HG02798 (cell line): ENCODE measurements at regions not wholly inside any gene's neighbourhood (a gene's known extent, or its start where the extent isn't known, plus 50 kb on each side); places are given as distances from the start of the nearest gene placed in this dataset.

Experiments
- ATAC-seq: cut with Tn5 transposase; IDR thresholded peaks from one replicate; pipeline ENCODE4 v1.9.1; 2021; ENCODE audit warnings: mild to moderate bottlenecking; ENCODE audit not compliant: unreplicated experiment, poor library complexity

- no peak for ATAC-seq
Observed at GRCh38 chr9:13991395-13991794, 322.5 kb downstream of the NFIB start.

- no peak for ATAC-seq
Observed at GRCh38 chr9:13990994-13991393, 322.9 kb downstream of the NFIB start.

DNA sequence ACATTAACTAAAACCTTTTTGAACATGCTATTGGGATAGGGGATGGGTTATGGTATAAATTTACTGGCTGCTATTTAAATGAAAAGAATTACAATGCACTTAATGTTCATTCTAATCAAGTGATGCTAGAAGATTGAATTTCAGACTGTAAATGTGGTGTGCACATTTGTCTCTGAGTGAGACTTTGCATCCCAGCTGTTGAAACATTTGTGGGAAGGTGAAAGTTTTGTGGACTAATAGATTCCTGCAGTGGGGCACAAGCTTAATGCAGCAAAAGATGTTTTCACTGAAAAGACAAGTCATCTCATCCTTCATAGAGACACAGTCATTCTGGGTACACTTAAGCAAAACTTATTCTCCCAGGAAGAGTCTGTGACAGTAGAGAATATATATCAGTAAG lies 323.6 kb downstream of the NFIB start:
- no peak for ATAC-seq

DNA sequence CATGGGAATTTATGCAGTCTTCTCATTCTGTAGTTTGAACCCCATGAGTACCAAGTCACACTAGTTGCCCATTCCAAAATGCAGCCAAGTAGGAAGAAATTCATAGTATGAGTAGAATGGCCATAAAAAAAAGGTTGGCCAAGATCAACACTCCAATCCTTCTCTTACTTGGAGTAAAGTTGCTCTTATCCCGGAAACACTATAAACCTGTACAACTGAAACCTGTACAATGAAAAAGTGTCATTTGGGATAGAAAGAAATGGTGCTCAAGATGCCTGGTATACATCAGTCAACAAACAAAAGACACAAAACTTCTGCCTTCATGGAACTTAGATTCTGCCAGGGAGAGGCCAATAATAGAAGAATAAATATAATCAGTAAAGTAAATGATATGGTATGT lies 325.0 kb downstream of the NFIB start:
- ATAC-seq, result no peak

GRCh38 chr9:13983607-13984006 lies 330.3 kb downstream of the NFIB start:
- no peak for ATAC-seq

DNA sequence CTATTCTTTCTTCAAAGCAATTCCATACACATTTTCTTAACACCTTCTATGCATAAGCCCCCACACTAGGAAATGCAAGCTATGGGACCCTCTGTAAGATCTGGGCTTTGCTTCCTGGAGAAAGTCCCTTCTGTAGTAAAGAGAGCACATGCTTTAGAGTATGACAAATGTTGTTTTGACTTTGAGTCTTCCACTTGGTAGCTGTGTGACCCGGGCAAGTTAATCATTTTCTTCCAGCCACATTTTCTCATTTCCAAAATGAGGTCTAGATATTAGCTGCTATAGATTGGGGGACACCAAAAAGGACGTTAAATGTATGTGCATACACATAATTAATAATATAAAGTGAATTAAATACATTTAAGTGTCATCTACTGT lies 334.0 kb downstream of the NFIB start:
- no peak for ATAC-seq

- ATAC-seq, result no peak
Observed at GRCh38 chr9:13975611-13976290, 338.2 kb downstream of the NFIB start.

DNA sequence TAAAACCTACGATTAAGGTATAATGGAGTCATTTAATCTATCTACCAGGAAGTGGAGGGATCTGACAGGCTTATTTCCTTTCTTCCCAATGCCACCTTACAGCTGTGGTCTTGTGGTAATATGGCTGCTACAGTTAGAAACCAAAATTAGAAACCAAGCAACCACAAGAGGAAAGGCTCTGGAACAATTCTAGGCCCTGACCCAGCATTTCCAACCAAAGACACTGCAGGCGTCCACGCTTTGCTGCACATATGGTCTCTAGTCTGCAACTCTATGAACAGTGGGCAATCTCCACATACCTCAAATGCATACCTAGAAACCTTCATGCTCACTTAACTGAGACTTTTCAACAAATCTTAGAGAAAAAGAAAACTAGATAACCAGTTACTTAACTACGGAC lies 339.1 kb downstream of the NFIB start:
- ATAC-seq, result no peak

DNA sequence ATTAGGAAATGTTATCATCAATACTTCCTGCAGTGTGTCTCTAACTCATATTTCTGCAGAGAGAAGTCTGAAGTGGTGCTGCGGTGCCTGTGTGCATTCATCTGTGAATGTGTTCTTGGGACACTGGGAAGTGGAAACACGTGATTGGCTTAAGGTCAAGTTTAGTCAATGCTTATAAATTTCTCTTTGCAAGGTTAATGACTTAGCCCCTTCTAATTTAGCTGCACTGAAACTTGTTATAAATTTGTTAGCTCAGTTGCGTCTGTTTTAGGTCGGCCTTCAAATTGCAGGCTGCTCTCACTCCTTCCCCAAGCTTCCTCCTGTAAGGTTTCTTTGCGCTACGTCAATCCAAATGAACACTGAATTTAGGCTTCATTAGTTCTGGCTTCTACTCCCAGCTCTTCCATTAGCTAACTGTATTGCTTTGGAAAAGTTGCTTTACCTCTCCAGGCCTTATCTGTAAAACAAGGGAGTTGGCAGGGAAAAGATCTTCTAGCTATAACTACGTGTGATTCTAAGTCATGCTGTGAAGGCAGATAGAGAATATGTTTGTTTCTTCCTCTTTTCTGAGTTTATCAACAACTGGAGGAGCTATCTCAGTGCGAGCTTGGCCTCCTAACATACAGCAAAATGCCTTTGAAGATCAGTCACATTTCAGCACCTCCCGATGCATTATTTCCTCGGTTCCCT lies 341.8 kb downstream of the NFIB start:
- no peak for ATAC-seq

DNA sequence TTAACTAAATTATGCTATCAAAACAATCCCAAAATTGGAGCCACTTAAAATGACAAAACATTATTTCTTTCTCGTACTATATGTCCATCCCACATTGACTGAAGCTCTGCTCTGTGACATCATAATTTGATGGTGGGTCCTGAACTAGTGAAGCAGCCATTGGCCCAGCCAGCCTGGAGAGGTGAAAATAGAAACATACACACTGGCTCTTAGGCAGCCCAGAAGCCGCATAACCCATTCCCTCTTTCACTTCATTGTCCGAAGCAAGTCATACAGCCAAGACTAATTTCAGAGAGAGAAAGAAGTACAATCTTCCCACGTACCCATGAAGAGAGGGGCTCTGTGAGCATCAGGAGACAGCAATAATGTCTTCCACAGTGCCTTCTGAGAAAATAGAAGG lies 342.5 kb downstream of the NFIB start:
- no peak for ATAC-seq

GRCh38 chr9:13970426-13970825 lies 343.5 kb downstream of the NFIB start:
- ATAC-seq, result no peak

GRCh38 chr9:13970018-13970417 lies 343.9 kb downstream of the NFIB start:
- no peak for ATAC-seq

- no peak for ATAC-seq
Observed at GRCh38 chr9:13967438-13967837, 346.5 kb downstream of the NFIB start.

- no peak for ATAC-seq
Observed at GRCh38 chr9:13967011-13967410, 346.9 kb downstream of the NFIB start.

DNA sequence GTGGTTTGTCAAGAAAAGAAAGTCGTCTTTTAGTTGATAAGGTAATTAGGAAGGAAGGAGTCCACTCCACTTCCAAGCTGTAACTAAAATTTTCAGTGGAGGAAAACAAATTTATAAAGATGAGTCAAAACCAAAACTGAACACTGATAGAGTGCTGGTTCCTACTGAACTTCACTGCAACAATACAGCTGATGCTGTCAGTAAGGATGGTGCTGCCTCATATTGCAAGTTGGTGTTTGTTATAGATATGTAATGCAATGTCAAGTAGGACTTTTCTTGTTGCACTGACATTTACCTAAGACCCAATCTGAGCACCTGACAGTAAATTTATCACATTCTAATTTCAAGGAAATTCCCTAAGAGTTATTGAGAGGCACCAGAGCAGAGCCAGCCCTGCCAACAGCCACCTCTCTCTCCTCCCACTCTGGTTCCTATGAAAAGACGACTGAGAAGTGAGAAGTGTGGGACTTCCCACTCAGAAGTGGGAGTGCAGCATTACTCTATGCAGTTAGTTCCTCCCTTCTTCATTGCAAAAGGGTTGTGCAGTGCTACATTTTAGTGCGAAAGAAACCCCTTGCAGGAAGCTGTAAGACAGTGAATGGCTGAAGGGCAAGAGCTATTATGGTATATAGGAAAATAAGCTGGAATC lies 350.8 kb downstream of the NFIB start:
- no peak for ATAC-seq

DNA sequence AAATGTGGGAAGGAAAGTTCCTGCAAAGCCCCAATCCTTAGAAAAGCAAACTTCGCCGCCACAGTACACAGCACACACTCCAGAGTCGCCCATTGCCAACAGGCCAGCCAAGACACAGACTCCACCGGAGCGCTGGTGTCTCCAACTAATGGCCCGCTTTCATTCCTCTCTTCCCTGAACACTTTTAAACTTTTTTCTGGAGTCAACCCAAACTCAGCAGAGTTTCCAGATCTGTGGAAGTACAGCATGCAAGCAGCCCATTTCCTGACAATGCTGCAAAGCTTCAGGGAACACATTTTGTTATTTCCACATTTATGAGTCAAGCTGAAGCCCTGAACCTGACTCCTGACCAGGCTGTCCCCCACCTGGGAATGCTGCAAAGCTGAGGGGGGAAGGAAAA lies 351.9 kb downstream of the NFIB start:
- no peak for ATAC-seq

- ATAC-seq, result no peak
Observed at GRCh38 chr9:13960011-13960765, 353.8 kb downstream of the NFIB start.

- ATAC-seq, result no peak
Observed at GRCh38 chr9:13958672-13959071, 355.3 kb downstream of the NFIB start.

- ATAC-seq, result no peak
Observed at GRCh38 chr9:13957089-13957488, 356.9 kb downstream of the NFIB start.

DNA sequence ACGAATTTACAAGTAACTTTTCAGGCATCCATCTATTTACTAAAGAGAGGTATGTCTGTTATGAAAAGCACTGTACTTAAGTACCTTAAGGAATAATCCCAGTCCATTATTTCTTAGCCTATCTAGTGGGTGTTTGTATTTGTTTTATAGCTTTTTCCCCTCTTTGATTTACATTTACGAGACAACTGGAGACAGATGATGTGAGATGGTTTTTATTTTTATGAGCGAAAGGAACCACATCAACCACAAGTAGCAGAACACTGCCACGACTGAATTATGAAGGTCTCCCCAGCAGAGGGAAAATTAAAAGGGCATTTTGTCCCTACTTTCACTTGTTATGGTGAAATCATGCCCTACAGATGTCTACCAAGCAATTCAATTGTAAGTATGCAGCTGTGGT lies 357.8 kb downstream of the NFIB start:
- no peak for ATAC-seq

GRCh38 chr9:13952906-13953305 lies 361.0 kb downstream of the NFIB start:
- ATAC-seq, result no peak
